GM12872 (cell line): ENCODE measurements at regions not wholly inside any gene's neighbourhood (a gene's known extent, or its start where the extent isn't known, plus 50 kb on each side); places are given as distances from the start of the nearest gene placed in this dataset.

Experiments
- TF ChIP-seq, protein P1 (sequence below): IDR thresholded peaks from 3 replicates; pipeline ENCODE4 v1.5.1; 2011; ENCODE audit warnings: low read depth, mild to moderate bottlenecking, low read length, moderate library complexity; ENCODE audit not compliant: insufficient read depth

DNA sequence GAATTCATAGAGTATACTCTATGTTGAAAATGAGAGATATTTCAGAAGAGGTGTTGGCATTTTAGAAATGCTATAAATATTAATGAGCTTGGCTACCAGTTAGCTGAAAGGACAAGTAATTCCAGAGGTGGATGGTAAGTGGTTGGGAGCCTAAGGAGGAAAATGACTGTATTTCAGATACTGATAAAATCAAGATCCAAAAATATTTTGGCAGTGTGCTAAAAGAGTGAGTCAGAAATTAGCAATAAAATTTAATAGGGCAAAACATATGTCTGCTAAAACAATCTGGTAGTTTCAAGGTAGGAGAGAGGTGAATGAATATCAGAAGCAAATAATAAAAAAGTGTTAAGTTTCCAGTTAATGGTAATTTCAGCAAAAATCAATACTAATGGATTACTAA is 1287.9 kb downstream of the CDH8 start:
- TF ChIP-seq, protein P1, sequence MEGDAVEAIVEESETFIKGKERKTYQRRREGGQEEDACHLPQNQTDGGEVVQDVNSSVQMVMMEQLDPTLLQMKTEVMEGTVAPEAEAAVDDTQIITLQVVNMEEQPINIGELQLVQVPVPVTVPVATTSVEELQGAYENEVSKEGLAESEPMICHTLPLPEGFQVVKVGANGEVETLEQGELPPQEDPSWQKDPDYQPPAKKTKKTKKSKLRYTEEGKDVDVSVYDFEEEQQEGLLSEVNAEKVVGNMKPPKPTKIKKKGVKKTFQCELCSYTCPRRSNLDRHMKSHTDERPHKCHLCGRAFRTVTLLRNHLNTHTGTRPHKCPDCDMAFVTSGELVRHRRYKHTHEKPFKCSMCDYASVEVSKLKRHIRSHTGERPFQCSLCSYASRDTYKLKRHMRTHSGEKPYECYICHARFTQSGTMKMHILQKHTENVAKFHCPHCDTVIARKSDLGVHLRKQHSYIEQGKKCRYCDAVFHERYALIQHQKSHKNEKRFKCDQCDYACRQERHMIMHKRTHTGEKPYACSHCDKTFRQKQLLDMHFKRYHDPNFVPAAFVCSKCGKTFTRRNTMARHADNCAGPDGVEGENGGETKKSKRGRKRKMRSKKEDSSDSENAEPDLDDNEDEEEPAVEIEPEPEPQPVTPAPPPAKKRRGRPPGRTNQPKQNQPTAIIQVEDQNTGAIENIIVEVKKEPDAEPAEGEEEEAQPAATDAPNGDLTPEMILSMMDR, result no peak

DNA sequence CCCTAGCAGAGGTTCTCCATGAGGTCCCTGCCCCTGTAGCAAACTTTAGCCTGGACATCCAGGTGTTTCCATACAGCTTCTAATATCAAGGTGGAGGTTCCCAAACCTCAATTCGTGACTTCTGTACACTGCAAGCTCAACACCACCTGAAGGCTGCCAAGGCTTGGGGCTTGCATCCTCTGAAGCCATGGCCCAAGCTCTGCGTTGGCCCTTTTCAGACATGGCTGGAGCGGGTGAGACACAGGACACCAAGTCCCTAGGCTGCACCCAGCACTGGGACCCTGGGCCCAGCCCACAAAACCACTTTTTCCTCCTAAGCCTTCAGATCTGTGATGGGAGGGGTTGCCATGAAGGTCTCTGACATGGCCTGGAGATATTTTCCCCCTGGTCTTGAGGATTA is 1292.0 kb downstream of the CDH8 start:
- TF ChIP-seq, protein P1, result no peak

DNA sequence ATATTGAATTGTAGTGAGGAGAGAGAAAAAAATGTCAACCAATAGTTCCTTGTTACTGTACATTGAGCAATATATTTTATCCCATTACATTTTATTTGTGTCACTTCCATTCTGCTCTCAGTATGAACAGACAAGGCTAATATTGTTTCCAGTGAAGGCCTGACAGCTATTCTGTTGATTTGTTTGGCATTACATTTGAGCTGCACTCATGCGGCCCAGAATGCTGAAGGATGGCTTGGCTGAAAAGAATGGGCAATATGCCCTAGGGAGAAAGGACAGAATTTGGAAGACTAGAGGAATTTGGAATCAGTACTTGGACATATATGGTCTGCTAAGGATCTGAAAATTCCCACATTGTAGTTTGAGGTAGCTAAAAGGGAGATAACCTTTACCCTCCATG is 1294.4 kb downstream of the CDH8 start:
- TF ChIP-seq, protein P1, result no peak

DNA sequence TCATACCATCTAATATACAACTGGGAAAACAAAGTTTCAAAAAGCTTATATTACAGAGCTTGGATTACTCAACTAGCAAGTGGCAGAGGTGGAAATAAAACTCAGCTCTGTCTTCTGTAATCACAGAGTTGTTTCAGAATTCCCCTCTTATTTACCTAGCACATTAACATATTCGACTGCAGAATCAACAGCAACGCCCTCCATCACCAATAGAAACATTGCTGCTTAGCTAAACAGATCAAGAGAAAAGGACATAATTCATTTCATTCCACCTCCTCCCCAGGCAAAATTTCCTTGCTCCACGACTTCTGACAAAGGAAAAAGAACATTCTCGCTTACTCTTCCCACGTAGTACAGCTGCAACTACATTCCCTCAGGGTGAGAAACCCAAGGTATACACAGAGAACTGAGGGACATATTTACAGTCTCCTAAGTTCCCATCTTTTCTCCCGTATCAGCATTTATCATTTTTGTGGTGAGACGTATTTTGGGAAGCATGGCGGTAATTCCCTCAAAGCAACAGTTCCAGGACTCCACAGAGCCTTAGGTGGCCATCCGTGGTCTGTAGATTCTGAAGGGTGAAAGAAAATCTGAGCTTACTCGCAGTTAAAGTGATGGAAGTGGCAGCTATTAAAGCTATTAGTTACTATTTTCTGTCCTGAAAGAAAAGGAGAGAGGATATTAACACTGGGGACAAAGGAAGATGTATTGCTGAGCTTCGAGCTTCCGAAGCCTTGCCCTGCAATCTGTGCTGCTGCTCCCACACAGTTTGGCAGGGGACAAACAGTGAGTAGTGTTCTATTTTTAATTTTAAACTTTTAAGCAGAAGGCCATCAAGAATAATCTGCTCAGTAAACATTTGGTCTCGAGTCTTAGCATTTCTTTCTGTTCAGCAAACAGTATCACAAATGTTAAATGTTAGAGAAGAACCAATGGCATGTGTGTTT is 1296.2 kb downstream of the CDH8 start:
- TF ChIP-seq, protein P1, result no peak

DNA sequence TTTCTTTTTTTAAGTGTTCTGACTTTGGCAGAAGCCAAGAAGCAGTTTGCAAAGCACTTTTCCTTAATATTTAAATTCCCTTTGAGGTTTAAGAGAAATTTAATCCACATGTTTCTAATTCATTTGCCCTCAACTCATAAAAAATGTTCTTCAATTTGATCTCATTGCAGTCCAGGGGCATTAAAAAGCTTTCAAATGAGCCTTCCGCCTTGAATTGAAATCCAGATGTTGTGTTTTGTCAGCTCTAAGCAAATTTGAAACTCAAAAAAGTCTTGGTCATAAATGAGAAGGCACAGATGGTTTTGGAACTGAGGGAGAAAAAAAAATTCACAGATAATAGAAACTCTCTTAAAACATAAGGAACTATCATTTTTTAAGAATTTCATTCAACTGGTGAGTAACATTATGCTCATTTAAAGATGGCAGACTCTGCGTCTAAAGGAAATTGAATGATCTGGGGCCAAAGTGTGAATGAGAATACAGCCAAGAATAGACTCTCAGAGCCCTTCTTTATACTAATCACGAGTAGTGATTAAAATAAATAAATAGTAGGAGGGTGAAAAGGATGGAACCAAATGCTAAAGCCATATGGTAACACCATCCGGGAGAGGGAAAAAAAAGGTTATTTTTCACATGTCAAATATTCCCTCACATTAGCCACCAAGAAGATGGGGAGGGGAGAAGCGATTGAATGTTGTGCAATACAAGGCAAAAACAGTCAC is 1304.7 kb downstream of the CDH8 start:
- TF ChIP-seq, protein P1, result no peak

DNA sequence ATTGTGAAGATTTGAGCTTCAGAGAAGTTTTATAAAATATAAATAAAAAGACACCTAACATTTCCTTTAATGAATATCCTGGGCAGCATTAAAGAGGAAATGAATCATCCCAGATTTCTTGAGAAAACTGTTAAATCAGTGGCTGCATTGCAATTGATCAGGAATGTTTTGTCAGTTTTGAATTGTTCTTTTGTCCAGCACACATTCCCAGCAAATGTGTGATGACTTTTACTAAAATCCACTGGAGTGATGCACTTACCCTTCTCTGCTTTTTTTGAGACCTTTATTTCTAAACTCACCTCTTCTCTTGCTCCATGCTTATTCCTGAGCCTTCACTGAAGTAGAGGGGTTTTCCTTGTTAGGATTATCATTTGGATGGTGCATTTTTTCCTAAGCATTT is 1307.2 kb downstream of the CDH8 start:
- TF ChIP-seq, protein P1, result no peak

DNA sequence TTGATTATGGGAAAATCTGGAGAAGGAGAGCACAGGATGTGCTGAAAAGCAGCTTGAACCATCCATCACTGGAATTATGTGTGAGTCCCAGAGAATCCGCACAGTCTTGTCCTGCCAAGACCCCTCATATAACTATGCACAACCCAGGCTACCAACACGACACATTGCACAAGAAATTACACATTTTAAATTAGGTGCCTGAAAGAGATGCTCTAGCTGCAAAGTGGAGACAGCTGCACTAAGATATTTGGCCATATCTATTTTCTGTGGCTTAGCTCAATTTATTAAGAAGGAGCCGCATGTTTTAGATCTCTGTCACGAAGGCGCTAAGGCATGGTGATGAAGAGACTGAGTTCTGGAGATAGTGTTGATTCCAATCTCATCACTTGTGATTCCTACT is 1308.4 kb downstream of the CDH8 start:
- TF ChIP-seq, protein P1, result no peak
